IMR-90 (cell line): ENCODE measurements at regions not wholly inside any gene's neighbourhood (a gene's known extent, or its start where the extent isn't known, plus 50 kb on each side); places are given as distances from the start of the nearest gene placed in this dataset.

Experiments
- ATAC-seq: fragments of 200-7000 bp; cut with Tn5 transposase; 2 replicates; pipeline ENCODE4 v1.9.1; 2020; ENCODE audit warnings: low read depth, mild to moderate bottlenecking, moderate library complexity
- BruUV-seq: library from RNA; stranded (reverse); fragments of 400-500 nt; replicated peaks from 2 replicates; lab custom pipeline; 2021; lab: Mats Ljungman, UMichigan
- CTCF ChIA-PET: fragments of 300-600 bp; formaldehyde crosslinking; extraction: SDS; loops from one replicate; lab custom pipeline; 2021; ENCODE audit warnings: antibody characterized with exemption; lab: Yijun Ruan, JAX
- POLR2A ChIA-PET: fragments of 300-600 bp; sonication (Branson Sonifier 250); formaldehyde crosslinking; loops from one replicate; lab custom pipeline; 2022; ENCODE audit warnings: antibody characterized with exemption; ENCODE audit not compliant: unreplicated experiment; lab: Charles Lee
- DNase-seq: peaks from one replicate; pipeline ENCODE4 v3.0.0; 2013
- H2AFZ ChIP-seq: replicated peaks from 2 replicates; pipeline ENCODE3; 2013; ENCODE audit warnings: low read length, mild to moderate bottlenecking; ENCODE audit not compliant: poor library complexity
- H2AK5ac ChIP-seq: 2 replicates; pipeline ENCODE4 v1.6.1; 2013; ENCODE audit warnings: low read depth, low read length, inconsistent platforms
- H2AK9ac ChIP-seq: replicated peaks from 2 replicates; pipeline ENCODE3; 2013; ENCODE audit warnings: mild to moderate bottlenecking, low read depth, low read length, moderate library complexity; ENCODE audit not compliant: poor library complexity
- H2BK120ac ChIP-seq: 2 replicates; pipeline ENCODE4 v1.6.1; 2013; ENCODE audit warnings: low read depth, low read length, inconsistent platforms
- H2BK15ac ChIP-seq: 3 replicates; pipeline ENCODE4 v1.6.1; 2013; ENCODE audit warnings: low read depth, low read length, inconsistent platforms
- H2BK20ac ChIP-seq: 2 replicates; pipeline ENCODE4 v1.6.1; 2013; ENCODE audit warnings: low read depth, mild to moderate bottlenecking, inconsistent platforms, low read length, moderate library complexity
- H2BK5ac ChIP-seq: 2 replicates; pipeline ENCODE4 v1.6.1; 2013; ENCODE audit warnings: mild to moderate bottlenecking, low read depth, low read length, inconsistent platforms; ENCODE audit not compliant: poor library complexity, severe bottlenecking
- H3K14ac ChIP-seq: replicated peaks from 2 replicates; pipeline ENCODE4 v1.6.1; 2013; ENCODE audit warnings: low read depth, low read length, inconsistent platforms
- H3K18ac ChIP-seq: 2 replicates; pipeline ENCODE4 v1.6.1; 2013; ENCODE audit warnings: low read depth, low read length, control low read depth
- H3K23ac ChIP-seq: 2 replicates; pipeline ENCODE4 v1.6.1; 2013; ENCODE audit warnings: low read depth, low read length, inconsistent platforms
- H3K27ac ChIP-seq: 2 replicates; pipeline ENCODE4 v1.5.1; 2013; ENCODE audit warnings: mild to moderate bottlenecking, control low read depth, low read length; ENCODE audit not compliant: insufficient read depth
- H3K27me3 ChIP-seq: 2 replicates; pipeline ENCODE4 v1.6.1; 2013; ENCODE audit warnings: low read length; ENCODE audit not compliant: control insufficient read depth, insufficient read depth
- H3K36me3 ChIP-seq: 2 replicates; pipeline ENCODE4 v1.6.1; 2013; ENCODE audit warnings: low read length, mixed read lengths; ENCODE audit not compliant: control insufficient read depth, insufficient read depth
- H3K4ac ChIP-seq: 2 replicates; pipeline ENCODE4 v1.6.1; 2013; ENCODE audit warnings: low read depth, low read length, inconsistent platforms
- H3K4me1 ChIP-seq: 2 replicates; pipeline ENCODE4 v1.6.1; 2013; ENCODE audit warnings: low read length, mixed read lengths; ENCODE audit not compliant: control insufficient read depth, insufficient read depth
- H3K4me2 ChIP-seq: 2 replicates; pipeline ENCODE4 v1.6.1; 2013; ENCODE audit warnings: low read depth, mild to moderate bottlenecking, control low read depth, low read length, moderate library complexity
- H3K4me3 ChIP-seq: 2 replicates; pipeline ENCODE4 v1.5.1; 2013; ENCODE audit warnings: low read depth, mild to moderate bottlenecking, control low read depth, low read length, moderate library complexity; ENCODE audit not compliant: insufficient read depth
- H3K56ac ChIP-seq: 2 replicates; pipeline ENCODE4 v1.6.1; 2013; ENCODE audit warnings: low read length, inconsistent platforms; ENCODE audit not compliant: insufficient read depth; ENCODE audit errors: extremely low read depth
- H3K79me1 ChIP-seq, 2 experiments: 2 replicates each; pipeline ENCODE4 v1.6.1; 2013; ENCODE audit warnings: low read length in 2 of 2, inconsistent platforms in 1 of 2, low read depth in 1 of 2
- H3K9ac ChIP-seq: 2 replicates; pipeline ENCODE4 v1.6.1; 2013; ENCODE audit warnings: low read depth, low read length, control low read depth
- H3K9me1 ChIP-seq: 2 replicates; pipeline ENCODE4 v1.6.1; 2013; ENCODE audit warnings: low read length, inconsistent platforms; ENCODE audit not compliant: insufficient read depth
- H3K9me3 ChIP-seq: 2 replicates; pipeline ENCODE4 v1.6.1; 2013; ENCODE audit warnings: low read length; ENCODE audit not compliant: control insufficient read depth, insufficient read depth
- H4K20me1 ChIP-seq: 2 replicates; pipeline ENCODE4 v1.6.1; 2013; ENCODE audit warnings: low read length, inconsistent platforms; ENCODE audit not compliant: insufficient read depth
- H4K5ac ChIP-seq: 2 replicates; pipeline ENCODE4 v1.6.1; 2013; ENCODE audit warnings: mild to moderate bottlenecking, low read depth, low read length, control low read depth
- H4K8ac ChIP-seq, 2 experiments: 2 replicates each; pipeline ENCODE4 v1.6.1; 2013; ENCODE audit warnings: low read depth in 2 of 2, low read length in 2 of 2, control low read depth in 1 of 2, inconsistent platforms in 1 of 2
- H4K91ac ChIP-seq: 2 replicates; pipeline ENCODE4 v1.6.1; 2013; ENCODE audit warnings: low read depth, low read length, inconsistent platforms; ENCODE audit not compliant: insufficient read depth
- BHLHE40 ChIP-seq: fragments of 150-350 bp; IDR thresholded peaks from 2 replicates; pipeline ENCODE4 v1.6.1; 2016; ENCODE audit warnings: mild to moderate bottlenecking, low read depth, low read length
- MAFK ChIP-seq: IDR thresholded peaks from 2 replicates; pipeline ENCODE4 v1.6.1; 2012; ENCODE audit warnings: low read depth, low read length, improper control_type of control experiment
- MAZ ChIP-seq: IDR thresholded peaks from 2 replicates; pipeline ENCODE4 v1.6.1; 2012; ENCODE audit warnings: low read depth, mild to moderate bottlenecking, low read length, improper control_type of control experiment, moderate library complexity, borderline replicate concordance
- POLR2A ChIP-seq: IDR thresholded peaks from 2 replicates; pipeline ENCODE4 v1.6.1; 2012; ENCODE audit warnings: mild to moderate bottlenecking, low read depth, low read length
- RAD21 ChIP-seq: IDR thresholded peaks from 2 replicates; pipeline ENCODE4 v1.6.1; 2012; ENCODE audit warnings: low read length, improper control_type of control experiment
- RFX5 ChIP-seq: IDR thresholded peaks from 2 replicates; pipeline ENCODE4 v1.8.0; 2012; ENCODE audit warnings: low read depth, mild to moderate bottlenecking, low read length, moderate library complexity
- WGBS, 2 experiments: methylation state at CpG; one replicate each; pipeline versions ENCODE4 v1.1.5 to v1.1.7; 2013; ENCODE audit warnings: missing lambda C conversion rate in 2 of 2; ENCODE audit not compliant: insufficient read length in 1 of 2; ENCODE audit errors: extremely low coverage in 2 of 2; 5-methylcytosine and 5-hydroxymethylcytosine counted together
- dilution Hi-C: fragments of 300-500 bp; cut with HindIII; formaldehyde crosslinking; loops from one replicate; pipeline ENCODE4 v1.14.3; 2018; ENCODE audit warnings: low sequenced_read_pairs; ENCODE audit not compliant: unreplicated experiment
- in situ Hi-C: fragments of 300-500 bp; cut with MboI; formaldehyde crosslinking; loops from 3 replicates; pipeline ENCODE4 v1.14.3; 2019; ENCODE audit warnings: low sequenced_read_pairs, inconsistent platforms, mixed read lengths
- intact Hi-C: fragments of 100-400 bp; cut with micrococcal nuclease; formaldehyde crosslinking; loops from 2 replicates; pipeline ENCODE4 v1.10.0; 2022
- TF ChIP-seq, protein P1 (sequence below): fragments of 150-350 bp; IDR thresholded peaks from 2 replicates; pipeline ENCODE4 v1.6.1; 2016; ENCODE audit warnings: low read depth, mild to moderate bottlenecking, low read length, moderate library complexity, borderline replicate concordance
- TF ChIP-seq, protein P2 (sequence below): fragments of 150-350 bp; IDR thresholded peaks from 2 replicates; pipeline ENCODE4 v1.6.1; 2017; ENCODE audit warnings: mild to moderate bottlenecking, antibody characterized with exemption, low read length, low read depth

DNA sequence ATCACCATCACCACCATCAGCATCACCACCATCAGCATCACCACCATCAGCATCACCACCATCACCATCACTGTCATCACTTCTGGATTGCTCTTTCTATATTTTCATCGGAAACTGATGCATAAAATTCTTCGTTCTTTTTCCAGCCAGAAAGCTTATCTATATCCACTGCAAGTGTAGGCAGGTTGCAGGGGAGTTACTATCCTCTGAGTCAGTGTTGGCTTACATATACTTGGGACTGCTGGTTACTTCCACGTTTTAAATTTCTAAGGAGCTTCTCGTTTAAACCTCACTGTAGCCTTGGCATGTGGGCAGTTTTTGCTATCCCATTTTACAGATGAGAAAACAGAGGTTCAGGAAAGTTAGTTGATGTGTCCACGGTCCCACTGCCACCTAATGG, 66.1 kb downstream of the FOXL3 start:
- Histone ChIP-seq H3K9me1 (no peaks in the 10 kb centered on the region), H3K14ac (no peak overlapping the region), H4K5ac (no peak overlapping the region), H4K91ac (no peak overlapping the region), H3K27ac (no peak overlapping the region), H3K23ac (no peak overlapping the region), H4K20me1 (no peaks in the 10 kb centered on the region), H3K27me3 (peaks cover 24% of the 10 kb centered on the region; the same call in 1 of the 2 replicates), H2BK120ac (no peak overlapping the region), H3K56ac (no peak overlapping the region), H2AK9ac (no peak overlapping the region), H2AK5ac (no peak overlapping the region), H3K9me3 (peaks cover 22% of the 10 kb centered on the region), H2BK5ac (no peak overlapping the region), H3K9ac (no peak overlapping the region), H3K79me1 (no peaks in the 10 kb centered on the region), H3K4me2 (no peak overlapping the region), H3K4me1 (no peaks in the 10 kb centered on the region), H2BK20ac (no peak overlapping the region), H3K18ac (no peak overlapping the region), H3K4ac (no peak overlapping the region), H3K36me3 (no peaks in the 10 kb centered on the region), H2AFZ (no peak overlapping the region), H3K4me3 (no peak overlapping the region), H4K8ac (no peak overlapping the region), H2BK15ac (no peak overlapping the region)
- CTCF ChIA-PET, result no interaction called here
- ATAC-seq (no peak), DNase-seq (no peak)
- in situ Hi-C loops (no loop called here), intact Hi-C loops (no loop called here), dilution Hi-C loops (no loop called here)
- no TSS peak for BruUV-seq
- TF ChIP-seq POLR2A, result no peak
- no peak for TF ChIP-seq RAD21
- no peak for TF ChIP-seq RFX5
- TF ChIP-seq MAFK, result no peak
- TF ChIP-seq, protein P1, sequence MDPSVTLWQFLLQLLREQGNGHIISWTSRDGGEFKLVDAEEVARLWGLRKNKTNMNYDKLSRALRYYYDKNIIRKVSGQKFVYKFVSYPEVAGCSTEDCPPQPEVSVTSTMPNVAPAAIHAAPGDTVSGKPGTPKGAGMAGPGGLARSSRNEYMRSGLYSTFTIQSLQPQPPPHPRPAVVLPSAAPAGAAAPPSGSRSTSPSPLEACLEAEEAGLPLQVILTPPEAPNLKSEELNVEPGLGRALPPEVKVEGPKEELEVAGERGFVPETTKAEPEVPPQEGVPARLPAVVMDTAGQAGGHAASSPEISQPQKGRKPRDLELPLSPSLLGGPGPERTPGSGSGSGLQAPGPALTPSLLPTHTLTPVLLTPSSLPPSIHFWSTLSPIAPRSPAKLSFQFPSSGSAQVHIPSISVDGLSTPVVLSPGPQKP, result no peak
- no peak for TF ChIP-seq BHLHE40
- no peak for TF ChIP-seq MAZ
- TF ChIP-seq, protein P2, sequence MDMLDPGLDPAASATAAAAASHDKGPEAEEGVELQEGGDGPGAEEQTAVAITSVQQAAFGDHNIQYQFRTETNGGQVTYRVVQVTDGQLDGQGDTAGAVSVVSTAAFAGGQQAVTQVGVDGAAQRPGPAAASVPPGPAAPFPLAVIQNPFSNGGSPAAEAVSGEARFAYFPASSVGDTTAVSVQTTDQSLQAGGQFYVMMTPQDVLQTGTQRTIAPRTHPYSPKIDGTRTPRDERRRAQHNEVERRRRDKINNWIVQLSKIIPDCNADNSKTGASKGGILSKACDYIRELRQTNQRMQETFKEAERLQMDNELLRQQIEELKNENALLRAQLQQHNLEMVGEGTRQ, result no peak
- POLR2A ChIA-PET, result no interaction called here
- 0% methylated on average over 1 of the region's 5 CpGs; no CpG with 5 or more reads in 1 of the 2 experiments for WGBS, 2 experiments
